NCI-H1417 (cell line): ENCODE measurements at regions not wholly inside any gene's neighbourhood (a gene's known extent, or its start where the extent isn't known, plus 50 kb on each side); places are given as distances from the start of the nearest gene placed in this dataset.

Experiments
- DNase-seq, 3 experiments: peaks; one replicate each; lab custom pipeline; 2025; lab: John Stamatoyannopoulos, UW

DNA sequence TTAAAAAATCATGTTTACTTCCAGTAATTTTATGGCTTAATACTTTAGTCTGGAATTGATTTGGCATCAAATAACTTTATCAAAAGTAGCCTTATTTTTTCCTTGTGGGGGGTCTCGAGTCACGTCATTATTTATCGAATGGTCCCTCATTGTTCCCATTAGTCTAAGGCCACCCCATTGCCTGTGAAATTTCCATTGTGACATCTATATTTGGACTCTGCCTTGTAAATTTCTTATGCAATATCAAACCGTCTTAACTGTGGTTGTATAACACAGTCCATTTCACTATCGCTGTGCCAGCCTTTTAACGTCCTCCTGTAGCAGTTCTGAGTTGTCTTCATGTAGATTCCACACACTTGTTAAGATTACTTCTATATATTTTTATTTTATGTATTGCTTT, 103.9 kb upstream of the RET start:
- no peak for DNase-seq

DNA sequence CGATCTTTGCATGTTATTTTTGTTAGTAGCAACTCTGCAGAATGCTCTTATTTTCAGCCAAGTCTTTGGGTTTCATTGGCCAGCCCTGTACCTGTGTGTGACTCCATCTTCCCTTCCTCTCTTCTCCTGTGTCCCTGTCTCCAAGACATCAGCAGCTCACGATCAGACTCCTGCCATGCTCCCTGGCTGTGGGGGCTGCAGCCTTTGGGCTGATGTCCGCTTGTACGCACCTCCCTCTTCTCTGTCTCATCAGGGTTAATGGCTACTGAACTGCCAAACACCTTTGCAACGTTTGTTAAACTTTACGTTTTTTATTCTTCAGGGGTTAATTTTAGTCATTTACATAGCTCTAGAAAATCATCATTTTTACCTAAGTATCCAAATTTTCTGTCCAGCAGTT, 103.5 kb upstream of the RET start:
- no peak for DNase-seq

DNA sequence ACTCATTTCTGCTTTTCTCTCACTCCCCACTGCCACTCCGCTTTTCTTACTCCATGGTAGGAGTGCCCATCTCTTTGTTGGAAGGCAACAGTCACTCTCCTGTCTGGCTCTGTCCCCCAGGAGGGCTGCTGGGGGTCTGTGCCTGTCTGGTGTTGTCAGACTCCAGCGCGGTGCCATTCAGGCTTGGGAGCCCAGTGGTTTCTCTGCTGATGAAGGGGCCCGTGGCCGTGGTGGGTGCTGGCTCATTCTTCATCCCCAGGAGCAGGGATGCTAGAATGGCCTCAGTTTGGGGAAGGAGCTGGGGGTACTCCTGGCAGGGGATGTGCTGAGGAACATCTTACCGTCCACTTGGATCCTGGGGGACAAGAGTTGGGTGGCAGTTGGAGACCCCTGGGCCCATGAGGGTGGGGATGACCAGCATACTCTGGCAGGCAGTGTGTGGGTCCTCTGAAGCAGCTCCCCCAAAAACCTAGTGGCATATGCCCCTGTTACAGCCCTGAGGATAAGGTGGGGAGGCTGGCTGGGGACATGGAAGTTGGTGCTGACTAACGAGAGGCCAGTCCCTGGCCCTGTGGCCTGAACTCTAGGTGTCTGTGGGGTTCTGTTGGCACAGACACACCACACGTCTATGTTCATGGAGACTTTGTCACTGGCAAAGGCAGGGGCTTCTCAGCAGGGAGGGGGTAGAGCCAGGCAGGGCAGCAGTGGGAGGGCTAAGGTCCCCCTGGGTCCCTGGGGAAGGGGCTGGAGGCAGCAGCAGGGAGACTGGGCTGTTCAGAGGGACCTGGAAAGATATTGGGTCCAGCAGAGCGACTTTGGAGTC, 102.8 kb upstream of the RET start:
- DNase-seq: no peak

DNA sequence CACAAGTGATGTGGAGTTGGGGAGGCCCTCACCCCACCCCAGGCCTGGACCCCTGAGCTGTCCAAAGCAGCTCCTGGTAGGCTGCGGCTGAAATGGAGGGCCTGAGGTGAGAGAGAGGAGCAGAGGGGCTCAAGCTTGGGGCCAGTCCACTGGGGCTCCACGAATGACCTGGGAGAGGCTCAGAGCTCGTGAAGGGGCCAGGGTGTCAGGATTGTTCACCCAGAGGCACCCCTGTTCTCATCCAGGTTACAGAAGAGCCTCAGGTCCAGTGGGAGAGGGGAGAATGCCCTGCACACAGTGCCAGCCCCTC, 102.2 kb upstream of the RET start:
- DNase-seq: no peak

DNA sequence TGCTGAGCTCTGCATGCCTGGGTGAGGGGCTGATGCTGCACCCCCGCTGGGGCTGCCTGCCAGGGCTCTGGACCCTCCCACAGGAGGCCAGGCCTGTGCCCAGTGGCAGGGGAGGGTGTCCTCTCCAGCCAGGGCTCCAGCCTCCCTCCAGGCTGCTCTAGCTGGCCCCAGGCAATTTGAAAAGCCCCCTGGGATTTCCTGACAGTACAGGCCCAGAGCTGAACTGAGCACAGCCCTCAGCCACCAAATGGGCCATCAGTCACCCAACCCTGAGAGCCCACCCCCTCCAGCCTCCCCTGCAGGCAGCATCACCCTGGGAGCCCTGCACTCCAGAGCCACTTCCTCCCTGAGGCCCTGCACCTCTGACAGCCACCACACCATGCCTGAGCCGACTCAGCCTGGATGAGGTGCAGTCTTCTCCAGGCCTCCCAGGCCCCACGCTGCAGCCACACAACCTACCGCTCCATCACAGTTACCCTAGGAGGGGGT, 101.8 kb upstream of the RET start:
- DNase-seq: peak in 1 of 3 experiments; percentile 2

DNA sequence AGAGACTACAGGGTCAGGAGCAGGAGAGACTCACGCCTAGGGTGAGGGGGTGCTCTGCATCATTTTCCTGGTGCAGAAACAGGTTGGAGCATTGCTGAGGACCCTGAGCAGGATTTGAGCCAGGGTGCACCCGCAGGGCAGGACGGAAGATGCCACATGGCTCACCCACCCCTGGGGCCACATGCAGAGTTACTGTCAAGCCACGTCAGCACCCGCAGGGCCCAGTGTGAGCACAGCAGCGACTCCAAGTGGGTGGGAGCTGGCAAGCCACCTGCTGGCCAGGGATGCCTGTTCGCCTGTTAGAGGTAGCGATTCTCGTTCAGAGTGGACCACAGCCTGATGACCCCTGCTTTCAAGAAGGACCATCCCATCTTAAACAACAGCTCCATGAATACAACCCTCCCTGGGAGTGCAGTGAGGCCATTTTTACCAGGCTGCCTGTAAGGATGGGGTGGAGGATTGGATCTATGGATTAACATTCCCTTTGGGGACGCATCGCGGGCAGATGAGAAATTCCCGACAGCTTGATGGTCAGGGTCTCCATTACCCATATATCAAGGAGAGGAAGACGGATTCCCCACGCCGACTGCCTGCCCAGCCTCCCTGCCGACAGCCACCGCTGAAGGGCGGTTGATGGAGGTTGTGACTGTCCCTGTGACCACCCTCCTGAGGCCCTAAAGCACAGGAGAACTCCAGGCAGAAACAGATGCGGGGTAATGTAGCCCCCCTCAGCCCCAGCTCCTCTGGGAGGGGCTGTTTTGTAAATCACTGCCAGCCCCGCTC, 101.1 kb upstream of the RET start:
- DNase-seq: no peak

DNA sequence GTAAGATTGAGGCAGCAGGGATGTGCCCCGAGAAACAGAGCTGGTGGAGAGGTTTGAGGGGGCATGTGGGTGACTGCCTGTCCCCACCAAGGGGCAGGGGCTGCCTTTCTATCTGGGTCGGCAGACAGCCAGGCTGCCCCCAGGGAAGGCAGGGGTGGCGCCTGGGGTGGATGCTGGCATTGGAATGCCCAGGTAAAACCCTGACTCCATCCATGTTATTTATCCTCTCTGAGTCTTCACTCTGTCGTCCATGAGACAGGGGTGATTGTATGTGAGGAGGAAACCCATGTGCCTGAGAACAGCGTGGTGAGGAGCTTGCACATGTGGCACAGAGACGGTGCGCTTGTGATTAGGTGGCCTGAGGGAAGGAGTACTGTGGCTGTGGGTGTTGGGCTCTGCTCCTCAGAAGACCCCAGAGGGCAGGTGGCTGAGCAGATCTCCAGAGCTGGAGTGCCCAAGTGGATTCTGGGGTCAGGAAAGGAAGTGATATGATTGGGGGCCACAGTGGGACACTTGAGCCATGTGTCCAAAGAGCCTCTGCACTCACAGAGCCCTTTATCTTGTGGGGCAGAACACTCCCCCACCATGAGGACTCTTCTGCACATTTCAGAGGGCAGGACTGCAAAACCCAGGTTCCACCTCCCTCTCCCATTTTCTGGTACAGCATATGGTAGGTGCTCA, 100.4 kb upstream of the RET start:
- DNase-seq: no peak

DNA sequence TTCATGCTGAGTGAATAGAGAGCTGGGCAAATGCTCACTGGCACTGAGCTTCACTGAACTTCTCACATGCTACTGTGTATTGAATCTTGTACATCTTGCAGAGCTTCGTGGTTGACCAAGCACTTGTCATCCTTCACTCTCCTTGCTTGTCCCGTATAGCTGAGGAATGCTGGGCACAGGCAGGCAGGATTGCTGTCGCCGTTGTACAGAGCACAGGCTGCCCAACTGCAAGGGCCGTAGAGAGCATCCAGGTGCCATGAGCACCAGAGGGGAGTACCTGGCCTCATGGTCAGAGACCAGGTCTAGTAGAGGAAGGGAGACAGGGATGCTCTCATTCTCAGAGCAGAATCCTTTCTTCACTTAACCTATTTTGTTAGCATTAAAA, 99.8 kb upstream of the RET start:
- no peak for DNase-seq

DNA sequence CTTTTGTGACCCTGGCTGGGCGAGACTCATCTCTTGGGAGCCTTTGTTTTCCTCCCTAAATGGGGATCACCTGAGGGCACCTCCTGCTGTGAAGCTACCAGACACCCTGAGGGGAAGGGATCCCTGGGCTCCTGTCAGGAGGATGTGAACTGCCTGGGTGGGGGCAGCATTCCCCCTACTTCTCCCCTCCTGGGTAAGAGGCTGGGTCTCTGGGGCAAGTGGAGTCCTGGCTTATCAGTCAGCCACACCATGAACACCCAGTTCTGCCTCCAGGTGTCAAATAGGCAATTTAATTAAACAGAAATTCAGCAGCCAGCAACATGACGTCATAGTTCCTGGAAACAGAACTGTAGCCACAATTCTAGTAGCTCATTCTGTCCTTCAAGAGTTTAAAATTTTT, 97.7 kb upstream of the RET start:
- DNase-seq: peak in 2 of 3 experiments; percentile 49 to 86

DNA sequence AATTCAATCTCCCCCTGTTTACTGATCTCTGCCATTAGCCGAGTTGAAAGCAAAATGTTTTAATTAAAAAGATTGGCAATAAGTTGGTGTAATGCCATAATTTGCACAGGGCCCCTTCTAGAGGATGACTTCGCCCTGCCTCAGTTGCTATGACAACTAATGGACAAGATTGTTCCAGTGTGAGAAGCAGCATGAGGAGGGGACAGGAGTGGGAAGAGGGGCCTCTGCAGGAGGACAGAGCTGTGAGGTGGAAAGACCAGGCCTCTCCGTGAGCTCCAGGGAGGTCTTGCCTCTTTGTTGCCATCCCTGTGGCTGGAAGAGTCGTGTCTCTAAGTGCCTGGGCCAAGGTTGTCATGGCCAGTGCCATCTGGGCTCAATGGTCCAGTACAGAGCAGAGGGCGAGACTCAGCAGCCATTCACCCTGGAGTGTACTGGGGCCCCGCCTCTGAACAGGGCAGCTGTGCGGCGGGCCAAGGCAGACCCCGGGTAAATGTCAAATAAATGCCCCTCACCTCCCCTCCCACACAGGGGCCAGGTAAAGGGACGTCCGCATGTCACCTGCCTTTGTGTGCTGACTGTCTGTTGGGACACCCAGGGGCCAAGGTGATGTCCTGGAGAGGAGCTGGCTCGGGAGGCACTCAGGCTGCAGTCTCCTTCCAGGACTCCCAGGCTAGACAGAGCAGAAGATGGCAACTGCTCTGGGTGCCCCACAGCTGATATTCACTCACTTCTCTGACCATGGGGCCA, 97.0 kb upstream of the RET start:
- DNase-seq: peak in 2 of 3 experiments; percentile 50 to 86

DNA sequence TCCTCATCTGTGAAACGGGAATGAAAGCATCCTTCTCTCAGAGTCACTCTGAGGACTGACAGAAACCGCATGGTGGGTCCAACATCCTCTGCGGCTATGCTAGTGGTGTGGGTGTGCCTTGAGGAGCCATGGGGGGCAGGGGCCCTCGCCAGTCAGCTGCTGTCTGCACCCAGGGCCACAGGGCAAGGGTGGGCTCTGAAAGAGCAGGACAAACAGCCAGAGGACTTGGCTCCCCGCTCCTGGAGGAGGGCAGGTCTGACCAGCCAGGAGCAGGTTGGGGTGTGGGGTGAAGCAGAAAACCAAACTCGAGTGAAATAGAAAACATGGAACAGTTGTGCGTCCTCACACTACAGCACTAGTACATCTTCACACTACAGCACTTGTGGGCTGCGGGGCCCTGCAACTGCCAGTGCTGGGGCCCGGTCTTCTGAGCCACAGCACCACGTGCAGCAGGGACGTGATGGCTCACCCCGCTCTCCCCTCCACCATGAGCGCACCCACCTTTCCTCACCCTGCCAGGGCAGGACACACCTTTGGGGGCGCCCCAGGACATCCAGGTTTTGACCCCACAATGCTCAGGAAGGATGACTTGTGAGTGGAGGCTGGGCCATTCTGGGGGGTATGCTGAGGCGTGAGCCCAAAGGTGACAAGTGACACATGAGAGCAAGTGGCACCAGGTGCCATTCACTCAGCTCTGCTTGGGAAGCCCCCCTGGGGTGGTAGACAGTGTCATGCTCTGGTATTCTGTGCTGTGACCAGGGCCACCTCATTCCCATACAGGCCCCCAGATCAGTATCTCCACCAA, 96.1 kb upstream of the RET start:
- no peak for DNase-seq

DNA sequence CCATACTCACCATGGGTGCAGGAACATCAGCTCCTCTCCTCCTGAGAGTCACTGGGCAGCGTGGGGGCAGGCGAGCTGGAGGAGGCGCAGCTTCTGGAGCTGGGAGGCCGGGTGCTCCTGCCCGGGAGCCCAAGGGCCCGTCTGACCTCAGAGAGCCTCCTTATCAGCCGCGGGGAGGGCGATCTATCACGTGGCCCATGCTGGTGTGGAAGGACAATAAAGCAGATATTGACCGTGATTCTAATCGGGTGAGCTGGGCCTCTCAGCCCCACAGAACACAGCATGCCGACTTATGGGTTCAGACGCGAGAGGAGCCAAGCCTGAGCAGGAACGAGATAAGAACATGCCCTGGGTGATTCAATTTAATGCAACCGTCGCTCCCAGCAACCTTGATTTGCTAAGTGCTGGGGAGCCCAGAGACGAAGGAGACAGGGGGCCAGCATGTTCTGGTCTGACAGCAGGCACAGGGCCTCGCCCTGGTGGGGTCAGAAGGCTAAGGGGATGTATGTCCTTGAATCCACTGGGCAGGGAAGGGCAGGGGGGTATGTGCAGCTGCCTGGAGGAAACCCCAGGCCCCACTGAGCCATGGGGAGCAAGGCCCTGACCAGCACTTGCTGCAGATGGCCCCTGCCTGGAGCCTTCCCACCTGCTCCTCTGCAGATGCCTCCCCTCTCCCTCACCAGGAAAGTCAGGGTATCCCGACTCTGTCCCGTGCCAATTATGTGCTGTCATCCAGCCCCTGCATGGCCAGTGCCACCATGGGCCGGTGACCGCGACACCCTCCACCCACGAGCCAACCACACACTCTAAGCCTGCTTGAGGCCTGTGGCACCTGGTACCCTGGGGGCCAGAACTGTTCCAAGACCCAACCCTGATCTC, 95.3 kb upstream of the RET start:
- no peak for DNase-seq

DNA sequence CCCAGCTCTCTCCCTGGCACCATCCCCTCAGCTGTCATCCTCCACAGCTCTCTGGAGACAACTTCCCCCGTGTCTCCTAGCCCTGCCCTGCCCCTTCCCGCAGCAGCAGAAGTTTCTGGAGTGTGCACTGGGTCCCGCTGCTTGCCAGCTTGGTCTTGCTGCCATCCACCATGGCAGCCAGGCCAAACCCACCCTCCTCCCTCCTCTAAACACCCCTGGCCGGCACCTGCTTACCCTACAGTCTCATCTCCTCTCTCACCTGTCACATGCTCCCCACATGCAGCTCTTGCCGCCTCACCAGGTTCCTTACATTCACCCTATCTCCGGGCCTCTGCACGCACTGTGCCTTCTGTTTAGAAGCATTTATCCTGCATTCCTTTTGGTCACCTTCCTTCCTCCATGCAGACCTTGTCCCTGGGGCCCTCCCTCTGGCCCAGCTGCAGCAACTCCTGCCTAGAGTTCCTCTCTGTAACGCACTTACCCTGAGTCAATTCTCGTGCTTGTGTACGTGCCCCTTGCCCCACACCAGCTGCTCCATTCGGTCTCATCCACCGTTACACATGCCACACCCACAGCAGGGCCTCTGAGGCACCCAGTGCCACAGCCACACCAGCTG, 93.9 kb upstream of the RET start:
- DNase-seq: no peak

DNA sequence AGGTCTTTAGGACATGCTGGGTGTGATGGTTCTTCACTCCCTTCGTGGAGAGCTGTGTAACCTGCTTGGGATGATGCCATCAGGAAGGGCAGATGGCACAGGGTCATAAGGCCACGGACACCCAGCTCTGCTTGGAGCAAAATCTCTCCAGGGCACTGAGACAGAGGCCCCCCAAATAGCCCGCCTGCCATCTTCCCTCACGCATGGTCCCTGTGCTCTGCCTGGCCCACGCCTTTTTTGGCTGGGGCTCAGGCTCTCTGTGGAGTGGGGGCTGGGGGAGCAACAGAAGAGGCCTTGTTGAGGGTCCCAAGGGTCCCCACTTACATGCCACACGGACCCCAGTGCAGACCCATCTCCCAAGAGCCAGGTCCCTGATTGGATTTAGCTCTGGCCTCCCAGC, 93.3 kb upstream of the RET start:
- DNase-seq: no peak

DNA sequence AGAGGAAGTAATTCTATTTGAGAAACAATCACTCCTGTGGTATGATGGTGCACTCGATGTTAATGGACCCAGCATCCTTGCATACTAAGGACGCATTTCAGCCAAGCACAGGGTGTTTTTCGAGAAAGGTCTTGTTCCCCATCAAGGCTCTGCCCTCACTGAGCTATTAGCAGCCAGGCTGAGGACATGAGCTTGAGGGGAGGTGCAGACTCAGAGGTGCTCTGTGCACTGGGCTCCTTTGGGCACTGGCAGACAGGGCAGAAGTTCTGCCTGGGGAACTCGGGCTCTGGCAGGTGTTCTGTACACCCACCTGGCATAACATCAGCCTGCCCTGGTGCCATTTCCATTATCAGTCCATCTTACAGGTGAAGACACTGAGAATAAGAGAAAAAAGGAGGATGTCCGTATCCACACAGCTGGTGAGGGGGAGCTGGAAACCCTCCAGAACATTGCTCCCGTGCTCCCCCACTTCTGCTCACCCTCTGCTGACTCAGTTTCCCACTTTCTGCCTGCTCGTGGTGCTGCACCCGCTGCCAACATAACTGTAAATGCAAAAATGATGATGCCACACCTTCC, 92.7 kb upstream of the RET start:
- no peak for DNase-seq

DNA sequence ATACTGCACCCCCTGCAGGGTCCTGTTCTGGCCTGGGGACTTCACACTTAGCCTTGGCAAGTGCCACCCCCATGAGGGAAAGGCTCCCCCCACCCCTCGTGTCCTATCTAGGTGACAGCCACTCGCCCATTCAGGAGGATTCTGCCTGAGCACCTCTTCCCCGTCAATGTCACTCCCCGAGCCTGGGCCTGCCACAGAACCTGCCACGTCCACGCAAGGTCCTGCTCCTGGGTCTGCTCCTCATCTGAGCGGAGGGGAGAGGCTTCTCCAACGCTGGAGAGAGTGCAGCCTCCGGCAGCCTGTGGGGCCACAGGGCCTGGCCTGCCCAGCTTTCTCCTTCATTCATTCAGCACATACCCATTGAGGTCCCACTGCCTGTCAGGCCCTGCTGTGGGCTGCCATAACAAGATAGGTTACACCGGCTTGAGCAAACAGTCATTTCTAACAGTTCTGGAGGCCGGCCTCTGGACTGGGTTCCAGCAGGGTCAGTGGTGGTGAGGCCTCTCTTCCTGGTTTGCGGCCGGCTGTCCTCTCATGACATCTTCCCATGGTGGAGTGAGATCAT, 92.0 kb upstream of the RET start:
- DNase-seq: no peak

DNA sequence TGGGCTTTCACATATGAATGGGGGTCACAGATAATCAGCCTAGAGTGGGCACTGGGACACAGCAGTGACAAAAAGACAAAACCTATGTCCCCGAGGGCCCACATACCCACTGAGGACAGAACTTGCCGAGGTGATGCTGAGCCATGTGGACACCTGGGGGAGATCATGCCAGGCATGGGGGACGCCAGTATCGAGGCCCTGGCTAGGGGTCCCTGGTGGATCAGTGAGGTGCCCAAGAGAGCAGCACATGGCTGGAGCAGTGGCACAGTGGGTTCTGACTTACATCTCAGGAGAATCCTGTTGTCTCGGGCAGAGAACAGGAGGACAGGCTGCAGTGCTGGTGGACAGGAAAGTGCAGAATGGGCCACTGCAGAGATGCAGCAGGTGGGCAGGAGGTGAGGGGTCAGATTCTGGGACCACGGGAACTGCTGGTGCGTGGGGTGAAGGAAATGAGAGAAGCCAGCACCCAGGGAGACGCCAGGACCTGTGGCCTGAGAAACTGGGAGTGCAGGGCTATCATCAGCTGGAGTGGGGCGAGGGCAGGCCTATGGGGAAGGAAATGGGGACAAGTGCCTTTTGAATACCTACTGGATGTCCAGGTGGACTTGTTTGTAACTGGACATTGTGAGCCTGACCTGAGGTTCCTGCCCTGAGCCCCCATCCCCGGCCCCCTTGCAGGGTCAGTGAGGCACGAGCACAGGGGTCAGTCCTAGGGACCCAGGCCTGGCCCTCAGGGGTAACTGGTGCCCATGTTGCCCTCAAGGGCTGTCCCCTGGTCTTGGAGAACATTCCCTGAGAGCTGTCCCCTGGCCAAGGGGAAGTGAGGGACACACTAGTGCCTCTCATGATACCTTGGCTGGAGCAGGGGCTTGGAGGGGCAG, 91.2 kb upstream of the RET start:
- DNase-seq: no peak

DNA sequence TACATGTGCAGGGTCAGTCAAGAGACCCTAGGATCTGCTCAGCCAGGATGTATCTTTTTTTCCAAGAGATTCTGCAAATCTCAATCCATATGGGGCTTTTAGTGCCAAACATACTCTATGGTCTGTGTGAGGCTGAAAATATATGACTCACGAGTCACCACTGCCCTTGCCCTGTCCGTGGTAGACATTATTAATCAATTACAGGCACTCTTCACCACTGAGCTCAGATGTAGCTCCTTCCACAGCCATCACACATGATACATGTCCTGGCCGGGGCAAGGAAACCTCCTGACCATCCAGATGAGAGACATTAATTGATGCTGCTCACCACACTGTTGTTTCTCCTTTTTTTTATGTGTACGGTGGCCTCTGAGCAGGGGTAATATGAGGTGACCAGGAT, 90.2 kb upstream of the RET start:
- DNase-seq: no peak
